Astrocyte (in vitro differentiated cells and primary cell): ENCODE measurements at regions not wholly inside any gene's neighbourhood (a gene's known extent, or its start where the extent isn't known, plus 50 kb on each side); places are given as distances from the start of the nearest gene placed in this dataset.
"Not testable (repeated sequence)": the region's sequence is repeated elsewhere in the genome, so short reads cannot be mapped to it uniquely, and the experiment has no call there.

Experiments
- DNase-seq: peaks from one replicate; pipeline ENCODE4 v3.0.0-alpha.2; 2010; ENCODE audit warnings: low read depth
- FAIRE-seq: peaks from 2 replicates; lab custom pipeline; 2011; peaks lifted over from hg19 to GRCh38; lab: Jason Lieb, UNC
- H2AFZ ChIP-seq: 2 replicates; pipeline ENCODE4 v1.6.0; 2012; ENCODE audit warnings: low read depth, low read length, inconsistent platforms
- H3K27ac ChIP-seq: 2 replicates; pipeline ENCODE4 v1.5.1; 2011; ENCODE audit warnings: low read depth, low read length, inconsistent platforms
- H3K27me3 ChIP-seq: 2 replicates; pipeline ENCODE4 v1.6.0; 2011; ENCODE audit warnings: low read length, inconsistent platforms; ENCODE audit not compliant: insufficient read depth
- H3K36me3 ChIP-seq: 2 replicates; pipeline ENCODE4 v1.5.1; 2011; ENCODE audit warnings: low read length, inconsistent platforms; ENCODE audit not compliant: insufficient read depth
- H3K4me1 ChIP-seq: 2 replicates; pipeline ENCODE4 v1.5.1; 2011; ENCODE audit warnings: low read length, inconsistent platforms; ENCODE audit not compliant: insufficient read depth
- H3K4me2 ChIP-seq: 2 replicates; pipeline ENCODE4 v1.6.0; 2012; ENCODE audit warnings: low read length, inconsistent platforms
- H3K4me3 ChIP-seq: 2 replicates; pipeline ENCODE4 v1.5.1; 2011; ENCODE audit warnings: low read depth, mild to moderate bottlenecking, low read length, inconsistent platforms; ENCODE audit not compliant: insufficient read depth
- H3K79me2 ChIP-seq: 2 replicates; pipeline ENCODE4 v1.6.0; 2012; ENCODE audit warnings: mild to moderate bottlenecking, low read length, inconsistent platforms; ENCODE audit not compliant: insufficient read depth
- H3K9ac ChIP-seq: 2 replicates; pipeline ENCODE4 v1.6.0; 2012; ENCODE audit warnings: mild to moderate bottlenecking, low read length, inconsistent platforms
- H3K9me3 ChIP-seq: 2 replicates; pipeline ENCODE4 v1.5.1; 2012; ENCODE audit warnings: low read depth, mild to moderate bottlenecking, low read length, inconsistent platforms; ENCODE audit not compliant: insufficient read depth
- H4K20me1 ChIP-seq: 2 replicates; pipeline ENCODE4 v1.6.0; 2012; ENCODE audit warnings: low read length, inconsistent platforms; ENCODE audit not compliant: insufficient read depth
- H3K27ac Mint-ChIP-seq: one replicate; pipeline ENCODE4 v1.8.0; 2021; ENCODE audit warnings: mild to moderate bottlenecking, mixed read lengths; ENCODE audit not compliant: unreplicated experiment
- H3K27me3 Mint-ChIP-seq: one replicate; pipeline ENCODE4 v1.8.0; 2021; ENCODE audit warnings: low read depth, mixed read lengths; ENCODE audit not compliant: unreplicated experiment
- H3K36me3 Mint-ChIP-seq: one replicate; pipeline ENCODE4 v1.8.0; 2021; ENCODE audit warnings: low read depth, mixed read lengths; ENCODE audit not compliant: unreplicated experiment
- H3K4me1 Mint-ChIP-seq: one replicate; pipeline ENCODE4 v1.8.0; 2021; ENCODE audit warnings: low read depth, mixed read lengths; ENCODE audit not compliant: unreplicated experiment
- H3K4me3 Mint-ChIP-seq: one replicate; pipeline ENCODE4 v1.8.0; 2021; ENCODE audit warnings: mild to moderate bottlenecking, moderate library complexity, mixed read lengths; ENCODE audit not compliant: unreplicated experiment
- H3K9me3 Mint-ChIP-seq: one replicate; pipeline ENCODE4 v1.8.0; 2021; ENCODE audit warnings: mild to moderate bottlenecking, mixed read lengths; ENCODE audit not compliant: unreplicated experiment

DNA sequence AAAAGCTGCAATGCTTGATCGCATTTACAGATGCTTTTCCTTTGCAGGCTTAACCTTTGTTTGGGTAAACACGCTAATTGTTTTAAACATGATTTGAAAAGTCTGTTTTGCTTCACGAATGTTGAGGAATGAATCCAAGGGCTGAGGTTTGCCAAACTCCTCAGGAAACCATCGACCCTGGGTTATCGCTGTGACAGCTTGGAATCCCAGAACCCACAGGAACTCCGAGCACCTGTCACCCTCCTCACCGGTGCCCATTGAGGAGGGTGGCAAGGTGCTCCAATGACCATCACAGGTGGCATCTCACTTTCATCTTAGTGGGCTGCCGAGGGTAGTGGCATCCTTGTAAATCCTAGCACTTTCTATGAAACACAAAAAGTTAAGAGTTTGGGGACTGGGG, 4498.5 kb upstream of the OR11H1 start:
- H3K36me3 Mint-ChIP-seq = not testable (repeated sequence)

DNA sequence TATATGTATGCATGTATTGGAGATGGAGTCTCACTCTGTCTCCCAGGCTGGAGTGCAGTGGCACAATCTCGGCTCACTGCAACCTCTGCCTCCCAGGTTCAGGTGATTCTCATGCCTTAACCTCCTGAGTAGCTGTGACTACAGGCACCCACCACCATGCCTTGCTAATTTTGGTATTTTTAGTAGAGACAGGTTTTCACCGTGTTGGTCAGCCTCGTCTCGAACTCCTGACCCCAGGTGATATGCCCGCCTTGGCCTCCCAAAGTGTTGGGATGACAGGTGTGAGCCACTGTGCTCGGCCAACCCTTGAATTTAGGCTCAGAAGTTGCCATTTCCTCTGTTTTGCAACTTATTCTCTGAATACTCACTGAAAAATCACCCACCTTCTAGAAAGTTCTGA, 4498.0 kb upstream of the OR11H1 start:
- peaks cover 32% of the 10 kb centered on the region for H3K9me3 ChIP-seq
- not testable (repeated sequence) for H3K36me3 Mint-ChIP-seq, DNase-seq, H3K4me3 Mint-ChIP-seq, H3K4me1 ChIP-seq, H3K4me1 Mint-ChIP-seq, H2AFZ ChIP-seq, H3K36me3 ChIP-seq, H3K4me2 ChIP-seq, H3K4me3 ChIP-seq, H4K20me1 ChIP-seq, H3K9ac ChIP-seq, FAIRE-seq, H3K27ac ChIP-seq, H3K27me3 ChIP-seq, H3K27ac Mint-ChIP-seq, H3K79me2 ChIP-seq, H3K27me3 Mint-ChIP-seq
- peaks cover 48% of the 10 kb centered on the region for H3K9me3 Mint-ChIP-seq

More for the DNA sequence above, 4498.5 kb upstream of the OR11H1 start:
- not testable (repeated sequence) for DNase-seq, H3K79me2 ChIP-seq, H3K36me3 ChIP-seq, H3K4me3 ChIP-seq, H3K4me3 Mint-ChIP-seq, H3K4me2 ChIP-seq, H3K27me3 ChIP-seq, H3K27ac Mint-ChIP-seq, H4K20me1 ChIP-seq, H3K27me3 Mint-ChIP-seq, H3K4me1 Mint-ChIP-seq, FAIRE-seq, H3K9ac ChIP-seq, H3K4me1 ChIP-seq, H3K27ac ChIP-seq, H2AFZ ChIP-seq
- peaks cover 27% of the 10 kb centered on the region for H3K9me3 ChIP-seq
- peaks cover 45% of the 10 kb centered on the region for H3K9me3 Mint-ChIP-seq

DNA sequence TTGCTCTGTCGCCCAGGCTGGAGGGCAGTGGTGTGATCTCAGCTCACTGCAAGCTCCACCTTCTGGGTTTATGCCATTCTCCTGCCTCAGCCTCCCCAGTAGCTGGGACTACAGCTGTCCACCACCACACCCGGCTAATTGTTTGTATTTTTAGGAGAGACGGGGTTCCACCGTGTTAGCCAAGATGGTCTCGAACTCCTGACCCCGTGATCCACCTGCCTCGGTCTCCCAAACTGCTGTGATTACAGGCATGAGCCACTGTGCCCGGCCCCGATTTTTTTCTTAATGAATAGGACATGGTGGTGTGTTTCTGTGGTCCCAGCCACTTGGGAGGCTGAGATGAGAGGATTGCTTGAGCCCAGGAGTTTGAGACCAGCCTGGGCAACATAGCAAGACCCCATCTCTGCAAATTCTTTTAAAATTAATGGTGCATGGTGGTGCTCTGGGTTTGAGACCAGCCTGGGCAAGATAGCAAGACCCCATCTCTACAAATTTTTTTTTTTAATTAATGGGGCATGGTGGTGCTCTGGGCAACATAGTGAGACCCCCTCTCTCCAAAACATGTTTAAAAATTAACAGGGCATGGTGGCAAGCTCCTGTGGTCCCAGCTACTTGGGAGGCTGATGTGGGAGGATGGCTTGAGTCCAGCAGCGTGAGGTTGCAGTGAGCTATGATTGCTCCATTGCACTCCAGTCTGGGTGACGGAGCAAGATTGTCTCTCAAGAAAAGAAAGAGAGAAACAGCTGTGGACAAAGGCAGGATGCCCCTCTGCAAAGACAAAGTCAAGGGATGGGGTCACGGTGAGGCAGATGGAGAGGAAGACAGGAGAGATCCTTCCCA, 4497.2 kb upstream of the OR11H1 start:
- peaks cover 37% of the 10 kb centered on the region for H3K9me3 ChIP-seq
- not testable (repeated sequence) for H3K4me1 Mint-ChIP-seq, H3K27ac Mint-ChIP-seq, DNase-seq, H3K27me3 ChIP-seq, H3K27me3 Mint-ChIP-seq, H3K36me3 ChIP-seq, H3K79me2 ChIP-seq, H3K4me3 Mint-ChIP-seq, FAIRE-seq, H3K36me3 Mint-ChIP-seq, H3K4me3 ChIP-seq, H3K4me1 ChIP-seq, H3K4me2 ChIP-seq, H3K27ac ChIP-seq, H3K9ac ChIP-seq, H2AFZ ChIP-seq, H4K20me1 ChIP-seq
- peaks cover 48% of the 10 kb centered on the region for H3K9me3 Mint-ChIP-seq

DNA sequence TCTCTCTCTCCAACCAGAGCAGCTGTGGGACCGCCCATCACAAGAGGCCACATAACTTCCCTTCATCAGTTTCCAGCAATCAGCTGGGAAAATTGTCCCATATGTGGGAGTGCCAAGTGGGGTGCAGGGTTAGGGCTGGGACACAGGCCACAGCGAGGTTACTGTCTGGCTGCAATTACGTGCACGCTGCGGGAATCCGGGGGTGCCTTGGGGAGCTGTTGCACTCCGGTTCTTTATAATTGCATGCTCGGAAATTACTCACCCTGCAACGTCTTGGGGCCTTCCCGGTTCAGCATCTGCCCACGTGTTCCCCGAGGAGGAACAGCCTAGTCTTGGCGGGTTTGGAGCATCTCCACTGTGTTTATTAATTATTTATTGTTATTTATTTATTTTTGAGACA, 4495.9 kb upstream of the OR11H1 start:
- not testable (repeated sequence) for H3K36me3 Mint-ChIP-seq
- H3K9me3 Mint-ChIP-seq = peaks cover 51% of the 10 kb centered on the region

DNA sequence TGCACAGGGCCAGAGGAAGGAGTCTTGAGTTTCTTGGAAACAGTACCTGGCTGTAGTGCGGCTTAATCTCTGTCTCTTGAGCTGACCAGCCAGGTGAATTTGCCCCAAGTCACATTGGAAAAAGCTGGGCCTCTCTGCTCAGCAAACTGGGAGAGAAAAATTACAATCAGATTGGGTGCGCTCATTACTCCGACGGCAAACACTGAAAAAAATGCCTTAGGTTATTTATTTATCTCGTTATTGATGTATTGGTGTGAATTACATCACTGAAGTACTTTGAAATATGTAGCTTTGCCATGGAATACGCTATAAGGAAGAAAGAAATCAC, 4493.4 kb upstream of the OR11H1 start:
- not testable (repeated sequence) for H3K27me3 Mint-ChIP-seq, H3K4me1 Mint-ChIP-seq, H3K4me2 ChIP-seq, H3K79me2 ChIP-seq, H3K36me3 ChIP-seq, H3K9ac ChIP-seq, H3K36me3 Mint-ChIP-seq, H3K4me1 ChIP-seq, H3K4me3 Mint-ChIP-seq, H4K20me1 ChIP-seq, DNase-seq, H2AFZ ChIP-seq, H3K27ac Mint-ChIP-seq, H3K27me3 ChIP-seq, H3K27ac ChIP-seq, H3K4me3 ChIP-seq, FAIRE-seq
- H3K9me3 ChIP-seq = peaks cover 39% of the 10 kb centered on the region
- H3K9me3 Mint-ChIP-seq = peaks cover 53% of the 10 kb centered on the region

More for the DNA sequence above, 4495.9 kb upstream of the OR11H1 start:
- not testable (repeated sequence) for FAIRE-seq, H3K79me2 ChIP-seq, H3K27me3 ChIP-seq, H3K27me3 Mint-ChIP-seq, H3K4me3 ChIP-seq, H3K4me2 ChIP-seq, H4K20me1 ChIP-seq, H3K4me1 Mint-ChIP-seq, H2AFZ ChIP-seq, DNase-seq, H3K27ac ChIP-seq, H3K9ac ChIP-seq, H3K4me1 ChIP-seq, H3K4me3 Mint-ChIP-seq, H3K36me3 ChIP-seq, H3K27ac Mint-ChIP-seq
- H3K9me3 ChIP-seq = peaks cover 44% of the 10 kb centered on the region
